Stimulated activated CD4-positive, alpha-beta T cell treated with anti-CD3 and anti-CD28 coated beads, Interleukin-1b, Interleukin-23, amount 100 ng/mL, for 24 hours (primary cell): ENCODE measurements at regions not wholly inside any gene's neighbourhood (a gene's known extent, or its start where the extent isn't known, plus 50 kb on each side); places are given as distances from the start of the nearest gene placed in this dataset.

Source experiments
- DNase-seq, 4 experiments: peaks; one replicate each; pipeline ENCODE4 v3.0.0-alpha.2; 2020; ENCODE audit warnings: low read depth in 4 of 4, low spot score in 1 of 4

DNA sequence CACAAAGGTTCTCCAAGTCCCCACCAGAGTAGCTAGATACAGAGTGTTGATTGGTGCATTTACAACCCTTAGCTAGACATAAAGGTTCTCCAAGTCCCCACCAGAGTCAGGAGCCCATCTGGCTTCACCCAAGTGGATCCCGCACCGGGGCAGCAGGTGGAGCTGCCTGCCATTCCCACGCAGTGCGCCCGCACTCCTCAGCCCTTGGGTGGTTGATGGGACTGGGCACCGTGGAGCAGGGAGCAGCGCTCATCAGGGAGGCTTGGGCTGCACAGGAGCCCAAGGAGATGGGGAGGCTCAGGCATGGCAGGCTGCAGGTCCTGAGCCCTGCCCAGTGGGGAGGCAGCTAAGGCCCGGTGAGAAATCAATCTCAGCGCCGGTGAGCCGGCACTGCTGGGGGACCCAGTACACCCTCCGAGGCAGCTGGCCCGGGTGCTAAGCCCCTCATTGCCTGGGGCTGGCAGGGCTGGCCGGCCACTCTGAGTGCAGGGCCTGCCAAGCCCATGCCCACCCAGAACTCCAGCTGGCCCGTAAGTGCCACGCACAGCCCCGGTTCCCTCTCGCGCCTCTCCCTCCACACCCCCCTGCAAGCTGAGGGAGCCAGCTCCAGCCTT is 404.1 kb downstream of the METTL15 start:
- no peak for DNase-seq

DNA sequence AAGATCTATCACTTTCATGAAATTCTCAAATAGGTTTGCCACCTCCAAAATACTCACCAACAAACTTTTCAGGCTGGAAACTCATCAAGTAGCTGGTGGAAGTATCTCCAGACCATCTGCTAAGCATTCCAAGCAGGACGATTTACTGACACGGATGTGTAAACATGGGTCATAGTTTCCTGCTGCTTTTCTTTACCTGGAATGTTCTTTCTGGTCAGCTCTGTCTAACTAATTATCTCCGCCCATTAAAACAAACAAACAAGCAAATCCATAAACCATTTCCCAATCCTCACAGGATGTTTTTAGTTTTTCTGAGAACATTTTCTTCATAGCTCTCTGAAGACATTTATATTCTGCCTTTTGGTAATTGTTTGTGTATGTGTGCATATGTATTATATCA is 397.0 kb downstream of the METTL15 start:
- no peak for DNase-seq

DNA sequence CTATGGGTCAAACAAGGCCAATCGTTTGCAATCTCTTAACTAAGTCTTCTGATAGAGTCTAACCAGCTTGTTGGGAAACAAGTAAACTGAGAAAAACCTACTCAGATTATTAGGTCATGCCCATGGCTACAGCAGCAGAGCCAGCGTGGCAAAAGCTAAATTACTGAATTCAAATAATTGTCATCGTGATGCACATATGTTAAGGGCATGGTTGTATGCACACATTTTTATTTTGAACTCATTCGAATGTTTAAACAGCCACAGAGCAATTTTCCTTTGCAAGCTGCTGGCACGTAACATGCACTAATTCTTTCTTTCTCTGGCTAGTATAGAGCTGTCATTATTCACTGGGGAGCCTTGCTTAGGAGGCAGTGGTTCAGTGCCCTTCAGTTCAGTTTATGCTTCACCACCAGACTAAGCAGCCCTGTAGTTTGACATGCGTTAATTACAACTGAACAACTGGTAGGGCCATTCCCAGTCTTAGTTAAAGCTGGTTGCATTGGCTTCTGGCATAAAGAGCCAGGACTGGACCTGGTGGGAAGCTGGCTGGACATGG is 396.4 kb downstream of the METTL15 start:
- no peak for DNase-seq

DNA sequence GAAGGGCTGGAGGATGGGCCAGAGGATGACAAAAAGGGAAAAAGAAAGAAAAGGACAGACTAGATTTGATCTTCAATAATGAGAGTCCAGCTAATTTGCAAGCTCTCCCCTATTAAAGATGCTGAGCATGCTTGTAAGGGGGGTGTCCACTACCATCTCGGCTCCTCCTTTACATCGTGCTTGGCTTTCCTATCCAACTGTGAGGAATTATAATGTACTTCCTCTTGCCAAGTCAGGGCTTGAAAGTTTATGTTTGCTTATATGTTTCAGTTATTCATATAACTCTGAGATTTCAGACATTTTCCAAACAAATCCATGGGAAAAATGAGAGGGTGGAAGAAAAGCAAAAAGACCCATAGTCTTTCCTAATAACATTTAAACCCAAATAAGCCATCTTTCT is 387.1 kb downstream of the METTL15 start:
- no peak for DNase-seq

DNA sequence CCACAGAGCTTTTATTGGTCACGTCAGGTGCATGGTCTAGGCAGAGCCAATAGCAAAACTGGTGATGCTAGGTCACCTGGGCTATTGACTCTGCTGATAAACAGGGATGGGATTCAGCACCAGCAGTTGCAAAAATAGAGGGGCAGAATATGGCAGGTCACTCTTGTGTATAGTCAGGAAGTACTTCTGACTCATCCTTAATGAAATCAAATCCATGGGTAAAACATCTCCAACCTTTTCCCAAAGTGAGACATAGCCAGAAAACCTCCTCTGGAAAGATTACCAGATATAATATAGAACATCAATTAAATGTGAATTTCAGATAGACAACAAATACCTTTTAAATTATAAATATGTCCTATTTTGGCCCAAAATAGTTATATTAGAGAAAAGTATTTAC is 383.2 kb downstream of the METTL15 start:
- no peak for DNase-seq

DNA sequence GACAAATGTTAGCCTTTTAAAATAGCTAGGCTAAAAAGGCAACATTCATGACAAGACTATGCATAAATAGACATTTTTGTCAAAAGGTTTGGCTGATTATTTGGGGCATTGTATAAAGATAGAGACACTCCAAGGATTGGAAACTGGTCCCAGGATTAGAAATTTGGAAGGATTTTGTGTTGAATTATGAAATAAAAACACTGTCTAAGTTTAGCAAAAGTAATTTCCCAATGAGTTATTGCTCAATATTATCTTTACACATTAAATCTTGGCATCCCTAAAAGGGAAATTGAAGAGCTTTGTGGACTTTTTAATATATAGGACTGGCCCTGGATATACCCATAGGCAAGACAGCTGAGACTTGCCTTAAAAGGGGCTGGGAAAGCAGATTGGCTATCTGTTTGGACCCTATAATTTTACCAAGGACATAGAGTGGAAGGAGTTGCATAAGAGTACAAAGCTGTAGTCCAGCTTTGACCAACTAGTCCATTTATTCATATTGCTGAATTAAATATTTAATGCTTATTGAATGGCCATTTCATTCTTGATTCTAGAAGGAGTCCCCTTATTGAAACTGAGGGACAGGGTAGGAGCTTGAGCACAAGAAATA is 382.7 kb downstream of the METTL15 start:
- no peak for DNase-seq

DNA sequence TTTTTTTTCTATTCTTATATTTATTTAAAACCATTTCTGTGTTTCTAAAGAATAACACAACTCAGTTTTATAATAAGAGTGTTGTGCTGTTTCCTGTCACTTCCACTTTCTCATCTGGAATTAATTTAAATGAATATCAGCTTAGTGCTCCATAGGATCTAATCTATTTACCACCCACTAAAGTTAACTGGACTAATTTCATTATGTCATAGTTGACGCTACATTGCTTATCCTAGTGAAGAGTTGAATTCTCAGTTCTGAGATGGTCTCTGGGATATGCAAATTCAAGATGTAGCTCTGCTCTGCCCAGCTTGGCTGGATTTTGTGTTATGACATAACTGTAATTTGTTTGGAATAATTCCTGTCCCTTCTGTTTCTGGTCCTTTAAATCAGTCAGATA is 380.1 kb downstream of the METTL15 start:
- no peak for DNase-seq

DNA sequence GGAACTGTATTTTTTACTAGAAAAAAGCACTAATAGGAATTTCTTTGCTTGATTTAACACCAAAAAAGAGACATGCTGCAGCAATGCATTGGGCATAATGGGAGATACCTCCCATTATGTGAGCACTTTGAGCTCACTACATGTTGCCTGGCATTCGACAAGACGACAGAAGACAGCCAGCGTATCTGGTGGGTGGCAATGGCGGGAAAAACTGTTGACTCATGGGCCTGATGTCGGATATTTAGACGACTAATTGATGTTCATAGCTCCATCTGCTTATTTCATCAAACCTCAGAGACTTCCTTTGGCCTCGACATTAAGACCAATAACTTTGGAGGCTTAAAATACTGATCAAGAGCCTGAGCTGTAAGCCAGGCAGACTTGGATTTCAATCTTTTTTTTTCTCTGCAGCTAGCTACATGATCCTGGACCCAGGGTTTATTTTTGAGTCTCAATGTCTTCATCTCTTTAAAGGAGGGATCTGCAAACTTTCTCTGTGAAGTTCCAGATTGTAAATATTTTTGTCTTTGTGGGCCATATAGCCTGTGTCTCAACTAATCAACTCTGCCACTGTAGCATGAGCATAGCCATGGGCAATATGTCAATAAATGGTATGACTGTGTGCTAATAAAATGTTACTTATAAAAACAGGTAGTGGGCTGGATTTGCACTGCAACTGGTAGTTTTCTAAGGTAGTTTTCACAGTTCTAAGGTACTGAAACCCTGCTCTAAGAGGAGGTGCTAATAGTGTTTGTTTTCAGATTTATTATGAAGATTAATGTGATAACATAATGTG is 375.1 kb downstream of the METTL15 start:
- DNase-seq, result no peak

DNA sequence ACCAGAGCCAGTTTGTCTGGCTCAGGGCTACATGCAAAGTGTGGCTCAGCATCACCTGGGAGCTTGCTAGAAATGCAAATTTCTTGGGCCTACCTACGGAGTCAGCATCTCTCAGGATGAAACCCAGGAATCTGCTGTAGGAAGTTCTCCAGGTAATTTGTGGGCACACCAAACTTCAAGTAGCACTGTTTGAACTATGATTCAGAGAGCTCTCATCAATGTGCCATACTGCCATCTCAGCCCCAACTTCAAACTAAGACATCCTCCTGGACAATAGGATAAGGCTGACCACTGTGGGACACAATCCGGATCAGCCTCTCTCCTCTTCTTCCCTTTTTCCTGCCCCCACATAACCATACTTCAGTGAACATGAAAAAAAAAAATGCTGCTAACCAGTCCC is 374.5 kb downstream of the METTL15 start:
- no peak for DNase-seq

DNA sequence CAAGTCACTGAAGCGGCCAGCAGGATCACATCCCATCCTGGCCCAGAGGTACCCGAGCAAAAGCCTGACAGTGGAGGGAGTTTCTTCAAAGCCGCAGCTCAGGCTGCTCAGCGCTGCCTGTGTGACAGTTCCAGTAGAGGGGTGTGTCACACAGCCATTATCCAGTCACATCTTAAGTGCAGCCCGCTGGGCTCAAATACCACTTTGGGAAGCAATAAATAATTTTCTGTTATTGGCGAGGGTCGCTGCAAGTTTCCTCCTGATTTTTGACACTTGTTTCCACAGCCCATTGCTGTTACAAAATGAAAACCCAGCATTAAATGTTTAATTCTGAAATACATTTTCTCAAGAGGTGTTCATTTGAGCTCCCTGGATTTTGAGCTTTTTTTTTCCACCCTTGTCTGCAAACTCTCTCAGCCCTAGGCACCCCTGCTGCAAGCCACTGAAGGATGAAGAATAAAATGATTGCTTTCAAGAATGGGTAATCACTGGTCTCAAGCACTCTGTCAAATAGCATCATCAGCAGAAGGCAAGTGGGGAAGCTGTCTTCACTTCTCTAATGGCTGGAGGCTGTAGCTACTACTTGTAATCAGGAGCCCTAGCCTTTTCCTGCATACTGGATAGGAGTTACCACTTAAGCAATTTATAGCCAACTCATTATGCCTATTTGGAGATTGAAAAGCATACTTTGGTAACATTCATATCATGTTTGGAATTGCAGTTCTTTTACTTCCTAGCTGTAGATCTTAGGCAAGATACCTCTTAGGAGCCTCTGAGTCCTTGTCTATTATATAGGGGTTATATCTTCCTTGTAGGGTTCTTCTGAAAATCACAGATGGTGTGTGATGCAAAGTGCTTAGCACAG is 373.7 kb downstream of the METTL15 start:
- no peak for DNase-seq

DNA sequence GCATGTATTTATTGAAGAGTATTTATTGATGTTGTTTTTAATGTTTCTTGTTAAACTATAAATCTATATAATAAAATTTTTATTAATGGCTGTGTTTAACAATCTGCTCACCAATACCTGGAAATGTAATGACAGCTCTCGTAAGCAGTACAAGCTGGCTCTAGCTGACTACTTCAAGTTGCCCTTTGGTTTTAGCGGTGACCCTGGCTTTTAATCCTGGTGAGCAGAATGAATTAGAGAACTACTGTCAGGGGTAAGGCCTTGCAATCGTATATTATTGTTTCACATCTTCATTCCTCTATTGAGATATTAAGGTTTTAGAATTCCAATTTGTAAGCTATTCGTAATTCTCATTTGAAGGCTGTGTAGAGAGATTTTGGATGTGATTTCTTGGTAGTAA is 372.2 kb downstream of the METTL15 start:
- DNase-seq, result no peak

DNA sequence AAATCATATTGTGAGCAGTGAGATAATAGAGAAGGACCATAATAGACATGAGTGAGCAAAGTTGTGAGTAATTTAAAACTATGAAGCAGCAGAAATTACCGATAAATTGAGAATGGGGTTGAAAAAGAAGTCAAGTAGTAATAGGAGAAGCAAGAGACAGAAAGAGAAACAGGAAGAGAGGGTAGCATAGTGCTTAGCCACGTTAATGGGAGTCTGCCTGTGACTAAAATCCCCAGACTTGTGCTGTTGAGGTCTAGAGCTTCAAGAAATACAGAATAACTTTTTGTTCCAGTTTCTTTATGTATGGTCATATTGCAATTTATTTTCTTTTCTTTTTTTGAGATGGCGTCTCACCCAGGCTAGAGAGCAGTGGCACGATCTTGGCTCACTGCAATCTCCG is 368.7 kb downstream of the METTL15 start:
- DNase-seq, result no peak

DNA sequence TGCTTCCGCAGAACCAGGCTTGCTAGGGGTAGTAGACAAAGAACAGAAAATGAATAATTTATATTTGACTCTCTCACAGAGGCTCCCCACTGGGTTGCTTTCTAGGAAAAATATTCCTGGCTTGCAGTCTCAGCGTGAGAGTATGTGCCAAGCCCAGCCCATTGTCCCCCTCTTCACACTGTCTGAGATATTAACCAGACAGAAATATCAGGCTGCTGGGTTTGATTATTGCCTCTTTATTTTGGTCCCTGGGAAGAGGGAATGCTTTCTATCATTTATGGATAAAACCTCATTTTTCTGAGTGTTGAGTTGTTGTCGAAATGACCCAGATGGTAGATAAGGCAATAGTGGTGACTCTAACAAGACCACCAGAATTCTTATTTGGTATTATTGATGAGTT is 367.9 kb downstream of the METTL15 start:
- no peak for DNase-seq

DNA sequence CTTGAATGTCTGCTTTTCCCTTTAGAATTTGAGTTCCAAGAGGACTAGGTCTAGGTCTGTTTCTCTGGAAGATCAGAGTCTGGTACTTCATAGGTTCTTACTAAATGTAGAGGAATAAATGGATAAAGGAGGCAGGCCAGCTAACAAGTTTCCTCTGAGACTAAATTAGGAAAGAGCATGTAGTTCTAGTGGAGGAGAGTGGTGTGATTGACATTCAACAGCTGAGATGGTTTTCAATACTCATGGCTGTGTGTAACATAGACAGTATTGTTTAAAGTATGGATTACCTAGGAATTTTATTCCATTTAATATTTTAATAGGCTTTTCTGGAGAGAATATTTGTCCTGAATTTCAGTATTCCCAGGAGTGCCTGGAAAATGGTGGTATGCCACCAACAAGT is 364.7 kb downstream of the METTL15 start:
- DNase-seq, result no peak

DNA sequence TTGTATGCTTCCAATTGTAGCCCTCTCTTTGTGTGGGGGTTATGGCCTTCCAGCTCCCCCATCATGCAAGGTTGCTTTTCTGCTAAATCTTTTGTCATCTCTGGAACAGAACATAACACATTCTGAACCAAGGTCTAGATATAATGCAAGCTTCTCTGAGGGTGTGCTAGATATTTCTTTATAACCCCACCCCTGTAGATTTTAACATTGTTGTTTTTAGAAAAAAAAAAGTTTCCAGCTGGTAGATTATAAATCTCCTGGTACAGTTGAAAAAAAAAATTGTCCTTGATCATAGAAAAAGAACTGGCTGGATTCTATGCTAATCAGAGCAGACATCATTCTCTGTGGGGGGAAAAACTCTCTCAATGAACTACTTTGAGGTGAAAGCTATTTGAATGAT is 363.3 kb downstream of the METTL15 start:
- no peak for DNase-seq

DNA sequence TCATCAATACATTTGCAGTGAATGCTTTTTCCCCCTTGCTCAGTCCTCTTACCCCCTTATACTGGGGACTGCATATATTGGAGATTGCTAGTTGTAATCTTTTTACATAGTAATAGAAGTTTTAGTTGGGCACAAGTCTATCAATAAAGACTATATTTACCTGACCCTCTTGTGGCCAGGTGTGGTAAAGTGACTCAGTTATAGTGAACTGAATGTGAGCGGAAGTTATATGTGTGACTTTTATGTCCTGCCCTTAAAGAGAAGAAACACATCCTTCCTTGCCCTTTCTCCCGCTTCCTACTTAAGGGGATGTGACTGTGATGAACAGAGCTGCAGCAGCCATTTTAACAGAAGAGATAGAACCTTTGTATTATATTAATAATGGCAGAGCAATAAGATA is 362.0 kb downstream of the METTL15 start:
- DNase-seq, result no peak

DNA sequence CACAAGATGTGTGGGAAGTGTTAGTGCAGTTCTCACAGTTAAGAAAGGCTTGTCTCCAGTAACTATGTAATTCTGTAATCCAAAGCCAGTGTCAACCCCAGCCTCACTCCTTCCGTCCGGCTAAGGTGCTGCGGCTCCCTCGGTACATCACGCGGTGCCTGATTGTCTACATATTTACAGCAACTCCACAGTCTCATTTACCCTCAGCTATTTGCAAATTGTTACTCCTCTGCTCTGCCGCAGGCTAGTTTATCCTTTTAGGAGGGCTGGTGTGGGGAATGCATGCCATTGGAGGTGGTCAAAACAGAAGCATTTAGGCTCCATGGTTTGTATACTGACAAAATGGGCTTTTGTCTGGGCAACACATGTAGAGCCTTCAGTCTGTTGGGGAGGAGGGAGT is 358.3 kb downstream of the METTL15 start:
- DNase-seq, result no peak

DNA sequence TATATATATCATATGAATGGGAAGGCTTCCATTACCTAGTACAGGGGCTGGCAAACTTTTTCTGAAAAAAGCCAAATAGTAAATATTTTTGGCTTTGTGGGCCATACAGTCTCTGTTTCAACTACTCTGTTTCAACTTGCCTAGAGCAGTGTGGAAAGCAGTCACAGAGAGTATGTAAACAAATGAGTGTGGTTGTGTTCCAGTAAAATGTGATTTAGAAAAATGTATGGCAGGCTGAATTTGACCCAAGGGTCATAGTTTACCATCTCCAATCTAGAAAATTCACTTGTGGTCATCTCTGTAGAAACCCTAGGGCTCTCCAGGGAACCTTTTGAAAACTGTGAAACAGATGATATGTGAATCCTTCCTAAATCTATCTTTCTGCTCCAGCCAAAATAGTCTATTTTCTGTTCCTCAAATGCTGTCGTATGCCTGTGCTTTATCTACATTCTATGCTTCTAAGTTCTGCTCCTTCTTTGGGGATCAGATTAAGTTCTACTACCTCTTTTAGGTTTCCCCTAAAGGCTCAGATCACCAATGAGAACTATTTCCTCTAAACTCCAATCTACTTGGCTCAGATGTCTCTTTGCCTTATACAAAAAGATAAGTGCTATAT is 356.2 kb downstream of the METTL15 start:
- DNase-seq, result no peak

DNA sequence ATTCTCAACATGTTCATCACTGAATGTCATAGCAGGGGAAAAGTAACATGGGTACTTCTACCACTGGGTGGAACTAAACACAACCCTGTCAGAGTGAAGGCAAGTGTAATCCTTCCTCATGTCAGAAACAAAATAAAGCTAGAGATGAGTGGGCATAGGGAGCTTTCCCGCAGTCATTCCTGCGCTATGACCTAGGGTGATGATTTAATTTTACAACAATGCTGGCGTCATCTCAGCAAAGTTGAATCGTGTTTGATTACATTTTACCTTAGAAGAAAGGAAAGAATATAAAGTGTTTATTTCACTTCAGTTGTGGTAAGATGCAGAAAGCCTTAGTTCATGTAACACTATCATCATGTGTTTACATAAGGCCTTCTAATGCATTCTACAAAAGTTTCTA is 355.6 kb downstream of the METTL15 start:
- DNase-seq, result no peak

DNA sequence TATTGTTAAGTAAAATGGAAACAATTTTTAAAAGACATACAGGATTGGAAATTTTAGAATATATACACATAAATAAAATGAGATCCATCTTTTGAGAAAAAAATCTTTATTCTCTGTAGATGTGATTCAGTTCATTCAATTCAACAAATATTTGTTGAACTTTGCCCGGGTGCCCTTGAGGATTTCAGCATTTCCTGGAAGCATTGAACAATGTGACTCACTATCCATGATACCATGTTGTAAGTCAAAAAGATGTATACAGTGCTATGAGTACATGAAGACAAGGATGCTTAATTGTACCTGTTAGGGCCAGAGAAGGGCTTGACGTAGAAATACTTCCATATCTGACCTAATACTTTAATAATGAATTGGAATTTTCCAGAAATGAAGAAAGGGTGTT is 353.7 kb downstream of the METTL15 start:
- DNase-seq, result no peak

DNA sequence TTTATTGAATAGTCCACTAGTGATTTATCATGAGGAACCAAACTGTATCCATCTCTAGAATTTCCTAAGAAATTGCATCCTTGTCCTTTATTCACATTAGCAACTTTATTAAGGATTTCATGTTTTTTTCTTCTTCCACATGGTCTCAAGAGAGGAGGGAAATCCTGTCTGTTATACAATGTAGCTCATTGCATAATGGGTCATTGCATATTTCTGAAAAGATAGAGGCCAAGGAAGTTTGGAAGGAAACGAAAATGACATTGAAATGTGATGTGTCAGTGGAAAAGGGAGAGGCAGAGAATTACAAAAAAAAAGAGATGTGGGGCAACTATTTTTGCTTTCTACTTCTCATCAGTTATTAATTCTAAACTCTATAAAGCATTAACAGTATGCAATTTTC is 353.1 kb downstream of the METTL15 start:
- DNase-seq, result no peak
